HG02981 (cell line): ENCODE measurements at regions not wholly inside any gene's neighbourhood (a gene's known extent, or its start where the extent isn't known, plus 50 kb on each side); places are given as distances from the start of the nearest gene placed in this dataset.

Experiments
- ATAC-seq: cut with Tn5 transposase; IDR thresholded peaks from one replicate; pipeline ENCODE4 v1.9.1; 2021; ENCODE audit warnings: mild to moderate bottlenecking, moderate library complexity; ENCODE audit not compliant: unreplicated experiment

GRCh38 chr7:17598305-17598704, 299.9 kb downstream of the AHR start:
- ATAC-seq = no peak

GRCh38 chr7:17598846-17599245, 300.4 kb downstream of the AHR start:
- ATAC-seq = no peak

GRCh38 chr7:17599733-17600339, 301.4 kb downstream of the AHR start:
- ATAC-seq = no peak

GRCh38 chr7:17600340-17600752, 301.9 kb downstream of the AHR start:
- ATAC-seq = no peak

GRCh38 chr7:17601921-17602320, 303.5 kb downstream of the AHR start:
- no peak for ATAC-seq

GRCh38 chr7:17608114-17608833, 309.8 kb downstream of the AHR start:
- ATAC-seq = no peak

GRCh38 chr7:17611611-17612010, 313.2 kb downstream of the AHR start:
- no peak for ATAC-seq

GRCh38 chr7:17613338-17614041, 315.0 kb downstream of the AHR start:
- ATAC-seq = no peak

GRCh38 chr7:17617380-17617779, 318.9 kb downstream of the AHR start:
- no peak for ATAC-seq

GRCh38 chr7:17617857-17618651, 319.6 kb downstream of the AHR start:
- no peak for ATAC-seq

- ATAC-seq = no peak
Observed at GRCh38 chr7:17618652-17618974, 320.2 kb downstream of the AHR start.

- no peak for ATAC-seq
Observed at GRCh38 chr7:17619196-17619818, 320.9 kb downstream of the AHR start.

GRCh38 chr7:17620566-17620965, 319.7 kb downstream of the SNX13 start:
- ATAC-seq = no peak

- no peak for ATAC-seq
Observed at GRCh38 chr7:17622451-17622850, 317.8 kb downstream of the SNX13 start.

- no peak for ATAC-seq
Observed at GRCh38 chr7:17623546-17624185, 316.6 kb downstream of the SNX13 start.

- no peak for ATAC-seq
Observed at GRCh38 chr7:17624379-17624778, 315.9 kb downstream of the SNX13 start.

GRCh38 chr7:17625043-17625442, 315.3 kb downstream of the SNX13 start:
- no peak for ATAC-seq

- no peak for ATAC-seq
Observed at GRCh38 chr7:17626235-17626634, 314.1 kb downstream of the SNX13 start.

- no peak for ATAC-seq
Observed at GRCh38 chr7:17631061-17631460, 309.2 kb downstream of the SNX13 start.

- ATAC-seq = no peak
Observed at GRCh38 chr7:17632384-17632783, 307.9 kb downstream of the SNX13 start.

- ATAC-seq = no peak
Observed at GRCh38 chr7:17633067-17633466, 307.2 kb downstream of the SNX13 start.
